ENCODE measurements at regions not wholly inside any gene's neighbourhood (a gene's known extent, or its start where the extent isn't known, plus 50 kb on each side); places are given as distances from the start of the nearest gene placed in this dataset.

GRCh38 chr2:12487253-12488004, 229.3 kb upstream of the TRIB2 start:
- no peak for TF ChIP-seq CTCF (IDR thresholded peaks at IDR 0.05)
- no peak for TF ChIP-seq POLR2A (IDR thresholded peaks at IDR 0.05)

Measured in Peyer's patch (tissue), 4 donors.